NCI-H345 (cell line): ENCODE measurements at regions not wholly inside any gene's neighbourhood (a gene's known extent, or its start where the extent isn't known, plus 50 kb on each side); places are given as distances from the start of the nearest gene placed in this dataset.

ENCODE experiments used
- DNase-seq: peaks from one replicate; lab custom pipeline; 2025; lab: John Stamatoyannopoulos, UW

- no peak for DNase-seq
These were observed 1243.1 kb upstream of the ADGRB3 start for GRCh38 chr6:67391955-67392354.

- no peak for DNase-seq
These were observed 1265.4 kb upstream of the ADGRB3 start for GRCh38 chr6:67369679-67370078.

DNA sequence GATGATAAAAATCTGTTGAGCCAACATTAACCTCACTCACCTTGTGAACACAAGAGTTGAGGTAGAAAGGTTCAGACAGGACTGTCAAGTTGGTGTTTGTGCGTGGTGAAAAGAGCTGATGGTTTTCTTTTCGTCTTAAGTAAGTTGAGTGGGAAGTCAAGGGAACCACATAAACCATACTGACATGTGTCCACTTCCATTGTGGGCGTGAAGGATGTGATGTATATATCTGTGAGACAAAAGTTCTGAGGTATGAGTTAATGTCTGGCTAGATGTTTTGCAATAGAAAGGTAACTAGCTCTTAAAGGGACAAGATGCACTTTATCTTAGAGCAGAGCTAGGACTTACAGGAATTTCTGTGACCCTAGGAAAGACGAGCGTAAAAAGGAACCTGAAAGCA lies 1272.1 kb upstream of the ADGRB3 start:
- DNase-seq = no peak

DNA sequence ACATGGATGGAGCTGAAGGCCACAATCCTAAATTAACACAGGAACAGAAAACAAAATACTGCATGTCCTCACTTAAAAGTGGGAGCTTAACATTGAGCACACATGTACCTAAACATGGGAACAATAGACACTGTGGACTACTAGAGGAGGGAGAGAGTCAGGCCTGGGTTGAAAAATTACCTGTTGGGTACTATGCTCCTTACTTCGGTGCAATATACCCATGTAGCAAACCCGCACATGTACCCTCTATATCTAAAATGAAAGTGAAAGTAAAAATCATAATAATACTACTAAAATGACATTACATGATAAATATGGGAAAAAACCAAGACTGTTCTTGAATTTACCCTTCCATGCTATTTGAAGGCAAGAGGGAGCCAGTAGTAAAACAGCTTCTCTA lies 1273.8 kb upstream of the ADGRB3 start:
- DNase-seq = no peak

DNA sequence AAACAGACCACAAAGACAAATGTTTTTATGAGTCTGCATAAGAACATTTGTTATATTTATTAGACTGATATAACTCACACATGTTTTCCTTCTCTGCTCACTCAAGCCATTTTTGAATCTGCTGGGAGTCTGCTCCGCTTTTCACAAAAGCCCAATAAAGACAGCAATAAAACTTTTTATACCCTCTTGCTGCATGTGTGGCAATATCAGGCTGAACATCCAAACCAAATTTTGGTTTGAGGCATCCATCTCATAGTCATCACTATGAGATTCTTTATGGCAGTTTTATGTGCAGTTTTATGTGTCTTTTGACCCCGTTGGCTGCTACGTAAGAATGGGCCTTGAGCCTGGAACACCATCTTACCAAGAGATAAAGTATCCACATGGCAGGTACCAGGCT lies 1276.8 kb upstream of the ADGRB3 start:
- DNase-seq = no peak

DNA sequence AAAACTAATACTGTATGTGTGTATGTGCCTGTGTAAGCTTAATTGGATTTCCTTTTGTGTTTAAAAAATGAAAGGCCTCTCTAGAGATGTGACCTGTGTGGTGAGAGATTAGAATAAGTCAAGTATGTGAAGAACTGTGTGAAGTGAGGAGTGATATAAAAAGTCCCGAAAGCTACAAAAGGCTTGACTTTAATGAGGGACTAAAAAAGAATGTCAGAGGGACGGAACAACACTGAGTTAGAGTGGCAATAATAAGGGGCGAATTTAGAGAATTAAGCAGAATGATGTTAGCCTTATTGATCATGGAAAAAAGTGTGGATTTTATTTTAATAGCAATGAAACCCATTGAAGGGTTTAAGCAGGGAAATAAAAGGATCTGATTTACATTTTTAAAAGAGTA lies 1281.2 kb upstream of the ADGRB3 start:
- DNase-seq = peak; percentile 7

DNA sequence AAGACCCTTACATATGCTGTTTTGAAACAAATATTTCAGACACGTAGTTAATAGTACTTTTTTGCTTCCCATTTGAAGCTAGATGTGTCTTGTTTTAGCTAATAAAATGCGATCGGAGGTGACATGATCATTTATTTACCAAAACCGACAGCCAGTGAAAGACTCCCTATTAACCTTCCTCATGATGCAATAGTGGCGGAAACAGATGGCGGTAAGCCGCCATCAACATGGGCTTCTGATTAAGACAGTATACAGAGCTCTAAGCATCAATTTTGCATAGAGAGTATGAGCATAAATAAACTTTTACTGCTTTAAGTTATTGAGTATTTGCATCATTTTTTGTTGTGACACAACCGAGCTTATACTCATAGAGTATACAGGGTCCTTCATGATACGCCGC lies 1282.4 kb upstream of the ADGRB3 start:
- DNase-seq = no peak

- DNase-seq = no peak
These were observed 1284.4 kb upstream of the ADGRB3 start for GRCh38 chr6:67350729-67351128.

GRCh38 chr6:67345946-67346345 lies 1289.1 kb upstream of the ADGRB3 start:
- peak; percentile 83 for DNase-seq

GRCh38 chr6:67336014-67336413 lies 1299.1 kb upstream of the ADGRB3 start:
- no peak for DNase-seq

- DNase-seq = no peak
These were observed 1303.8 kb upstream of the ADGRB3 start for GRCh38 chr6:67331304-67331703.

DNA sequence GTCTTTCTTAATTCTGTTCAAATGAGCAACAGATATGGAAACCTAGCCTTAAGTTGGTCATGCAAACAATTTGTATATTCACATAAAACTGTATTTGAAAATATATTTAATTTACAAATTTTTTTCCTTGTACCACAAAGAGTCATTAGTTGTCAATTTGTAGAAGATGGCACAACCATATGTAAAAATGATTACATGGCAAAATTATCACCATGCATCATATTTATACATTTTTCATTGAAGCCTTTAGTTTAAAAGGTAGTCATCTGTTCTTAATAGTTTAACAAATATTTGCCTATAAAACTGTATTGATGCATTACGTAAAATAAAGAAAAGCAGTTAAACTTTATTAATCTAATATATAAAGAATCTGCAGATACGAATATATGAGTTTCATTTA lies 1306.8 kb upstream of the ADGRB3 start:
- no peak for DNase-seq

DNA sequence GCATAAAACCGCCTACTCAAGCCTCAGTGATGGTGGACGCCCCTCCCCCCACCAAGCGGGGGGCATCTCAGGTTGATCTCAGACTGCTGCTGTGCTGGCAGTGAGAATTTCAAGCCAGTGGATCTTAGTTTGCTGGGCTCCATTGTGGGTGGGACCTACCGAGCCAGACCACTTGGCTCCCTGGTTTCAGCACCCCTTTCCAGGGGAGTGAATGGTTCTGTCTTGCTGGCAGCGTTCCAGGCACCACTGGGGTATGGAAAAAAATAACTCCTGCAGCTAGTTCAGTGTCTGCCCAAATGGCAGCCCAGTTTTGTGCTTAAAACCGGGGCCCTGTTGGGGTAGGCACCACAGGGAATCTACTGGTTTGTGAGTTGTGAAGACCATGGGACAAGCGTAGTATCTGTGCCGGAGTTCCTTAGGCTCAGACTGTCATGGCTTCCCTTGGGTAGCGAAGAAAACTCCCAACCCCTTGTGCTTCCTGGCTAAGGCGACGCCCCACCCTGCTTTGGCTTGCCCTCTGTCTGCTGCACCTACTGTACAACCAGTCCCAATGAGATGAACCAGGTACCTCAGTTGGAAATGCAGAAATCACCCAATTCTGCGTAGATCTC lies 1334.5 kb upstream of the ADGRB3 start:
- DNase-seq = no peak

DNA sequence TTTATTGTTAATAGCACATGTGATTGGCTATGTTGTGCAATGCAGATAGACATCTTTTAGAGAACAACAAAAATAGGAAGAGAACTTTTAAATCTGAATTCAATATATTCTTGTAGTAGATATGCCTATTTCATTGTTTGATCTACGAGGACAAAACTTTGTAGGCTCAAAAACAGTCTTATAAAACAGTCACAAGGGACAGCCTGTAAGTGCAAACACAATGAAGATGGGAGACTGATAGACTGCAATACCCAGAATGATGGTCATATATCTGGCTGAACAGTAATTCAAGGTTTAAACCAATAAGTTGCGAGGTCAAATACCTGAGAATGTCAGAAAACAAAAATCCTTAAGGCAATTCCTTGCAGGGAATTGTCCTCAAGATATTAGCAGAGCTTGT lies 1342.9 kb upstream of the ADGRB3 start:
- DNase-seq = no peak

DNA sequence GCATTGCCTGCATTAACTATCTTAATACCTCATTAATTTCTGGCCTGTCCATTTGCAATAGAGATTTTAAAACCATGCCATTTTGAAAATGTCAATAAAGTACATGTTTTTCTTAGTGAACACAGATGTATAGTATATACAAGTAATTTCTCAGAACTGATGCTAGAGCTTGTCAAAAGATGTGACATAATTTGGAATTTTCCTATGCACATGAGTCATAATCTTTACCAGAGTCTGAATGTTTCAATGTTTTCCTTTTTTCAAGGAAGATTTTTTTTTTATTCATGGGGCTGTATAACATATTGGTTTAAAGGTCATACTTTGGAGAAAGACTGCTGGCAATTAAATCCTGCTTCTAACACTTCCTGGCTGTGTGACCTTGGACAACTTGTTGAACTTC lies 1347.5 kb upstream of the ADGRB3 start:
- no peak for DNase-seq

- DNase-seq = no peak
These were observed 1349.1 kb upstream of the ADGRB3 start for GRCh38 chr6:67285770-67286495.

- DNase-seq = no peak
These were observed 1357.8 kb upstream of the ADGRB3 start for GRCh38 chr6:67277312-67277711.

DNA sequence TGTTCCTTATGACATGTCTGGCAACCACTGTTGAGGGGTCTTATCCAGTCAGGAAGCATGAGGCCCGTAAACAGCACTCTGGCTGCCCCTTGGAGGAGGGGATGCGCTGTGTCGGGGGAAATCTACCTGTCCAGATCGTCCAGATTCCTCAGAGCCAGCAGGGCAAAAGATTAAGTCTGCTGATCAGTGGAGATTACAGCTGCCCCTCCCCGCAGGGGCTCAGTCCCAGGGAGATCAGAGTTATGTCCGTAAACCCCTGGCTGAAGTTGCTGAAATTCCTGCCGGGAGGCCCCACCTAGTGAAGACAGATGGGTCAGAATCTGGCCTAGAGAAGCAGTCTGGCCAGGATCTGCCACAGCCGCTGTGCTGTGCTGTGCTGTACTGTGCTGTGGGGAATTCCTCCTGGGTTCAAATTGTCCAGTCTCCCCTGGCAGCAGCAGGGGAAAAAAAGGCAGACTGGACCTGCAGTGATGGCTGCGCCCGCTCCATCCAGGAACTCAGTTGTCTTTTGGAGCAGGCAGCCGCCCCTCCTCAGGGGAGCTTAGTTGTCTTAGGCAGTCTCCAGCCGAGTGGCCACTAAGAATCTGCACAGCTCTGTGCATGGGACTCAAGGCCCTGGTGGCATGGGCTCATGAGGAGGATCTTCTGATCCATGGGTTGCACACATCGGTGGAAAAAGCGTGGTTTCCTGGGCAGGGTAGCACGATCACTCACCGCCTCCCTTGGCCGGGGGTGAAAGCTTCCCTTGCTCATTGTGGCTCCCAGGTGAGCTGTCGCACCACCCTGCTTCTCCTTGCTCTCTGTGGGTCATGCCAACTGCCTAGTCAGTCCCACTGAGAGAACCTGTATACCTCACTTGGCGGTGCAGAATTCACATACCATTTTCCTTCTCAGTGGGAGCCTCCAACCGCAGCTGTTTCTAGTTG lies 1368.8 kb upstream of the ADGRB3 start:
- no peak for DNase-seq

- no peak for DNase-seq
These were observed 1382.4 kb upstream of the ADGRB3 start for GRCh38 chr6:67252663-67253062.

- no peak for DNase-seq
These were observed 1387.0 kb upstream of the ADGRB3 start for GRCh38 chr6:67248077-67248476.

DNA sequence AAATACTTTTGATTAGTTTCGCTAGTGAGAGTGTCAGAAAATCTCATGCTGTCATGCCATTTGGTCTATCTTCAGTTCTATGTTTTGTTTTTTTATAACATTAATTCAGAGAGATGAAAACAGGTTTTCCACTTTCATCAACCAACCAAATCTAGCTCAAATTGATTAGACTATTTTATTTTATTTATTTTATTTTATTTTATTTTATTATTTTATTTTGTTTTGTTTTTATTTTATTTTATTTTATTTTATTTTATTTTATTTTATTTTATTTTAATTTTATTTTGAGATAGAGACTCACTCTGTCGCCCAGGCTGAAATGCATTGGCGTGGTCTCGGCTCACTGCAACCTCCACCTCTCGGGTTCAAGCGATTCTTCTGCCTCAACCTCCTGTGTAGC lies 1391.0 kb upstream of the ADGRB3 start:
- DNase-seq = no peak

- no peak for DNase-seq
These were observed 1397.8 kb upstream of the ADGRB3 start for GRCh38 chr6:67237277-67237676.

DNA sequence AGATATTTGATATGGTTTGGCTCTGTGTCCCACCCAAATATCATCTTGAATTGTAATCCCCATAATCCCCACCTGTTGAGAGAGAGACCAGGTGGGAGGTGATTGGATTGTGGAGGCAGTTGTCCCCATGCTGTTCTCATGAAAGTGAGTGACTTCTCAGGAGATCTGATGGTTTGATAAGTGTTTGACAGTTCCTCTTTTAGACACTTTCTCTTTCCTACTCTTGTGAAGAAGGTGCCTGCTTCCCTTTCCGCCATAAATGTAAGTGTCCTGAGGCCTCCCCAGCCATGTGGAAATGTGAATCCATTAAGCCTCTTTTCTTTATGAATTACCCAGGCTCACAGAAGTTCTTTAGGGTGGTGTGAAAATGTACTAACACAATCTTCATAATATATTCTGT lies 1404.0 kb upstream of the ADGRB3 start:
- no peak for DNase-seq
